Neural progenitor cell (in vitro differentiated cells): ENCODE measurements at regions not wholly inside any gene's neighbourhood (a gene's known extent, or its start where the extent isn't known, plus 50 kb on each side); places are given as distances from the start of the nearest gene placed in this dataset.

Source experiments
- EZH2 ChIP-seq: fragments of 200-600 bp; sonication (generic); IDR thresholded peaks from 2 replicates; pipeline ENCODE4 v1.6.1; 2017; ENCODE audit warnings: antibody characterized with exemption, mild to moderate bottlenecking, moderate library complexity
- EZH2phosphoT487 ChIP-seq: fragments of 200-600 bp; sonication (generic); IDR thresholded peaks from 2 replicates; pipeline ENCODE4 v1.6.1; 2017; ENCODE audit warnings: antibody characterized with exemption
- TF ChIP-seq, protein P1 (sequence below): fragments of 200-600 bp; sonication (generic); IDR thresholded peaks from 2 replicates; pipeline ENCODE4 v1.5.1; 2017; ENCODE audit warnings: antibody characterized with exemption, mild to moderate bottlenecking

DNA sequence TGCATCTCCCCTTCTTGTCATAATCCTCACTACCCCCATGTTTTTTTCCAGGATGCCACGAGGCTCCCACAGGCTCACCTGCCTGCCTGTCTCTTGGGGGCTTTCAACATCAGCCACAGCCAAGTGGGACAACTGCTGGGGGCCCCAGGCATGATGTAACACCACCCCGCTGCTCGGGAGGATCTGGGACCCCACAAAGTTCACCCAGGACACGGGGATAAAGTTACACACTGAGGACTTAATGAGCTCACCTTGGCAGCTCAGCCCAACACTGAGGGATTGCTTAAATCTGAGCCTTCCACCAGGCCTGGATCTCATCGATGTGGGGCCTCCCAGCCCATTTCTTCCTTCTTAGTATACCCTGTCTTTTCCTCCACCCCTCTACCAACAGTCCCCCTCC lies 56.4 kb upstream of the NNAT start:
- TF ChIP-seq, protein P1, sequence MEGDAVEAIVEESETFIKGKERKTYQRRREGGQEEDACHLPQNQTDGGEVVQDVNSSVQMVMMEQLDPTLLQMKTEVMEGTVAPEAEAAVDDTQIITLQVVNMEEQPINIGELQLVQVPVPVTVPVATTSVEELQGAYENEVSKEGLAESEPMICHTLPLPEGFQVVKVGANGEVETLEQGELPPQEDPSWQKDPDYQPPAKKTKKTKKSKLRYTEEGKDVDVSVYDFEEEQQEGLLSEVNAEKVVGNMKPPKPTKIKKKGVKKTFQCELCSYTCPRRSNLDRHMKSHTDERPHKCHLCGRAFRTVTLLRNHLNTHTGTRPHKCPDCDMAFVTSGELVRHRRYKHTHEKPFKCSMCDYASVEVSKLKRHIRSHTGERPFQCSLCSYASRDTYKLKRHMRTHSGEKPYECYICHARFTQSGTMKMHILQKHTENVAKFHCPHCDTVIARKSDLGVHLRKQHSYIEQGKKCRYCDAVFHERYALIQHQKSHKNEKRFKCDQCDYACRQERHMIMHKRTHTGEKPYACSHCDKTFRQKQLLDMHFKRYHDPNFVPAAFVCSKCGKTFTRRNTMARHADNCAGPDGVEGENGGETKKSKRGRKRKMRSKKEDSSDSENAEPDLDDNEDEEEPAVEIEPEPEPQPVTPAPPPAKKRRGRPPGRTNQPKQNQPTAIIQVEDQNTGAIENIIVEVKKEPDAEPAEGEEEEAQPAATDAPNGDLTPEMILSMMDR: no peak
- TF ChIP-seq EZH2phosphoT487 (no peak), EZH2 (no peak)
